B cell (primary cell): ENCODE measurements at regions not wholly inside any gene's neighbourhood (a gene's known extent, or its start where the extent isn't known, plus 50 kb on each side); places are given as distances from the start of the nearest gene placed in this dataset.

ENCODE experiments used
- EZH2 ChIP-seq: IDR thresholded peaks from 2 replicates; pipeline ENCODE4 v1.6.1; 2012; ENCODE audit warnings: borderline replicate concordance, low read depth, mild to moderate bottlenecking, moderate library complexity, low read length; ENCODE audit not compliant: insufficient read depth, poor library complexity, severe bottlenecking
- TF ChIP-seq, protein P1 (sequence below): fragments of 200-600 bp; IDR thresholded peaks from one replicate; pipeline ENCODE4 v1.8.0; 2022; ENCODE audit warnings: antibody characterized with exemption, mild to moderate bottlenecking

DNA sequence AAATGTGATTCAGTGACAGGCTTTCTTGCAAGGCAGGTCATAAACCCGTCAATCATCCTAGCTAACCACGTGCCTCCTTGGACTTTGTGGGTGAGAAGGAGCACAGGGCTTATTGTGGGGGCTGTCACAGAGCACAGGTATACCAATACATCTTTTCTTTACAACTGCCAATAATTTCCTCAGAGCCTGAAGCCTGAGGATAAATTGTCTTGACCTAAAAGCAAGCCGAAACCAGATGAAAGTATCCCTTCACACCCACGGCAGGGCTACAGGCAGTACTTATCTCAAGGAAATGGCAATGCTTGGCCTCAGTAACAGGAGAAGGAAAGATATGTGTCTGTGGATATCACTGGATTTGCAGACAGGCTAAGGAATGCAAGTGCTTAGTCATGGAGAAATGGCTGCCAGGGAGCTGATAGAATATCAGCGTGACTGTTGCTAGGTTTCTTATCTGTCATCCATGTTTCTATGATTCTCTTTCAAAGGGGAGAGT, 90.3 kb upstream of the ZNF366 start:
- TF ChIP-seq, protein P1, sequence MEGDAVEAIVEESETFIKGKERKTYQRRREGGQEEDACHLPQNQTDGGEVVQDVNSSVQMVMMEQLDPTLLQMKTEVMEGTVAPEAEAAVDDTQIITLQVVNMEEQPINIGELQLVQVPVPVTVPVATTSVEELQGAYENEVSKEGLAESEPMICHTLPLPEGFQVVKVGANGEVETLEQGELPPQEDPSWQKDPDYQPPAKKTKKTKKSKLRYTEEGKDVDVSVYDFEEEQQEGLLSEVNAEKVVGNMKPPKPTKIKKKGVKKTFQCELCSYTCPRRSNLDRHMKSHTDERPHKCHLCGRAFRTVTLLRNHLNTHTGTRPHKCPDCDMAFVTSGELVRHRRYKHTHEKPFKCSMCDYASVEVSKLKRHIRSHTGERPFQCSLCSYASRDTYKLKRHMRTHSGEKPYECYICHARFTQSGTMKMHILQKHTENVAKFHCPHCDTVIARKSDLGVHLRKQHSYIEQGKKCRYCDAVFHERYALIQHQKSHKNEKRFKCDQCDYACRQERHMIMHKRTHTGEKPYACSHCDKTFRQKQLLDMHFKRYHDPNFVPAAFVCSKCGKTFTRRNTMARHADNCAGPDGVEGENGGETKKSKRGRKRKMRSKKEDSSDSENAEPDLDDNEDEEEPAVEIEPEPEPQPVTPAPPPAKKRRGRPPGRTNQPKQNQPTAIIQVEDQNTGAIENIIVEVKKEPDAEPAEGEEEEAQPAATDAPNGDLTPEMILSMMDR = no peak
- TF ChIP-seq EZH2 = no peak
